Spinal cord (tissue), 9 donors: ENCODE measurements at regions not wholly inside any gene's neighbourhood (a gene's known extent, or its start where the extent isn't known, plus 50 kb on each side); places are given as distances from the start of the nearest gene placed in this dataset.

ENCODE experiments used
- DNase-seq, 6 donors: peaks; one replicate each; pipeline versions ENCODE4 v3.0.0 to v3.0.0-alpha.2; 2013 to 2015; ENCODE audit warnings: low spot score in 6 of 6, low read depth in 4 of 6
- H3K27ac ChIP-seq: one replicate; pipeline ENCODE4 v1.5.1; 2013; ENCODE audit warnings: low read depth, low read length, control low read depth
- H3K27me3 ChIP-seq: one replicate; pipeline ENCODE4 v1.6.1; 2013; ENCODE audit warnings: low read length; ENCODE audit not compliant: control insufficient read depth, insufficient read depth
- H3K36me3 ChIP-seq: one replicate; pipeline ENCODE4 v1.6.1; 2013; ENCODE audit warnings: low read length; ENCODE audit not compliant: control insufficient read depth, insufficient read depth
- H3K4me1 ChIP-seq: one replicate; pipeline ENCODE4 v1.6.1; 2013; ENCODE audit warnings: low read length; ENCODE audit not compliant: control insufficient read depth, insufficient read depth
- H3K4me3 ChIP-seq: one replicate; pipeline ENCODE4 v1.5.1; 2013; ENCODE audit warnings: low read depth, low read length, control low read depth
- H3K9me3 ChIP-seq: one replicate; pipeline ENCODE4 v1.6.1; 2013; ENCODE audit warnings: low read length; ENCODE audit not compliant: control insufficient read depth, insufficient read depth
- WGBS: methylation state at CpG from one replicate; pipeline ENCODE4 v1.1.5; 2013; ENCODE audit warnings: missing lambda C conversion rate; ENCODE audit not compliant: insufficient coverage; 5-methylcytosine and 5-hydroxymethylcytosine counted together
- donor health status: healthy.

GRCh38 chr20:1711266-1711665, 53.7 kb upstream of the SIRPG start:
- H3K36me3 ChIP-seq: no peaks in the 10 kb centered on the region
- 98% methylated on average over 6 of the region's 11 CpGs for WGBS
- no peaks in the 10 kb centered on the region for H3K27me3 ChIP-seq
- DNase-seq: no peak
- H3K9me3 ChIP-seq: no peaks in the 10 kb centered on the region
- H3K27ac ChIP-seq: no peak overlapping the region
- no peaks in the 10 kb centered on the region for H3K4me1 ChIP-seq
- no peak overlapping the region for H3K4me3 ChIP-seq

GRCh38 chr20:1710484-1710883, 52.9 kb upstream of the SIRPG start:
- no peaks in the 10 kb centered on the region for H3K4me1 ChIP-seq
- no peak for DNase-seq
- no peaks in the 10 kb centered on the region for H3K27me3 ChIP-seq
- H3K36me3 ChIP-seq: no peaks in the 10 kb centered on the region
- no peak overlapping the region for H3K27ac ChIP-seq
- no peaks in the 10 kb centered on the region for H3K9me3 ChIP-seq
- H3K4me3 ChIP-seq: no peak overlapping the region
- 81% methylated on average over 6 of the region's 7 CpGs for WGBS

GRCh38 chr20:1707588-1708449, 50.2 kb upstream of the SIRPG start:
- no peak for DNase-seq

More at GRCh38 chr20:1707588-1708449, 50.2 kb upstream of the SIRPG start:
- Histone ChIP-seq H3K4me3 (no peak overlapping the region), H3K9me3 (no peaks in the 10 kb centered on the region), H3K4me1 (no peaks in the 10 kb centered on the region), H3K27ac (no peak overlapping the region), H3K27me3 (no peaks in the 10 kb centered on the region), H3K36me3 (no peaks in the 10 kb centered on the region)
- 61% methylated on average over 3 of the region's 6 CpGs for WGBS
